HEK293 (cell line): ENCODE measurements at regions not wholly inside any gene's neighbourhood (a gene's known extent, or its start where the extent isn't known, plus 50 kb on each side); places are given as distances from the start of the nearest gene placed in this dataset.

Experiments
- CTCF ChIA-PET: fragments of 350-600 bp; formaldehyde crosslinking; extraction: SDS; loops from one replicate; lab custom pipeline; 2021; ENCODE audit warnings: antibody characterized with exemption; lab: Yijun Ruan, JAX
- POLR2A ChIA-PET: fragments of 300-600 bp; formaldehyde crosslinking; extraction: SDS; loops from one replicate; lab custom pipeline; 2020; ENCODE audit warnings: antibody characterized with exemption, inconsistent platforms; lab: Yijun Ruan, JAX
- H3K27ac ChIP-seq: fragments of 200-500 bp; sonication (Bioruptor generic); 2 replicates; pipeline ENCODE4 v1.5.1; 2014; ENCODE audit warnings: low read depth, low read length, control low read depth, inconsistent platforms; ENCODE audit errors: extremely low read depth
- H3K36me3 ChIP-seq, 2 experiments: fragments of 200-500 bp in 1 of 2; sonication (Bioruptor generic) in 1 of 2; 1 replicate in 1 of 2; 2 replicates in 1 of 2; pipeline ENCODE4 v1.5.1; 2014 to 2017; ENCODE audit warnings: inconsistent platforms in 2 of 2, low read length in 2 of 2; ENCODE audit not compliant: control insufficient read depth in 2 of 2, insufficient read depth in 1 of 2
- H3K4me1 ChIP-seq: fragments of 200-500 bp; sonication (Bioruptor generic); 2 replicates; pipeline ENCODE4 v1.5.1; 2014; ENCODE audit warnings: mild to moderate bottlenecking, low read length, inconsistent platforms; ENCODE audit not compliant: control insufficient read depth, insufficient read depth
- H3K4me3 ChIP-seq: 2 replicates; pipeline ENCODE4 v1.5.1; 2011; ENCODE audit warnings: low read depth, mild to moderate bottlenecking, control low read depth, low read length, moderate library complexity
- H3K9me3 ChIP-seq: fragments of 200-500 bp; sonication (Bioruptor generic); 2 replicates; pipeline ENCODE4 v1.5.1; 2014; ENCODE audit warnings: low read depth, low read length, inconsistent platforms; ENCODE audit not compliant: control insufficient read depth, insufficient read depth
- MYNN ChIP-seq: fragments of 450-650 bp; formaldehyde crosslinking; IDR thresholded peaks from 2 replicates; pipeline ENCODE4 v1.5.1; 2016; ENCODE audit warnings: missing biosample characterization, missing genetic modification characterization, borderline replicate concordance
- OSR2 ChIP-seq: fragments of 450-650 bp; formaldehyde crosslinking; IDR thresholded peaks from 2 replicates; pipeline ENCODE4 v1.5.1; 2016; ENCODE audit warnings: missing biosample characterization, missing genetic modification characterization
- TCF7L2 ChIP-seq: IDR thresholded peaks from 2 replicates; pipeline ENCODE4 v1.6.1; 2011; ENCODE audit warnings: low read depth, mild to moderate bottlenecking, inconsistent platforms, low read length, moderate library complexity, borderline replicate concordance
- ZNF248 ChIP-seq: fragments of 450-650 bp; formaldehyde crosslinking; IDR thresholded peaks from 2 replicates; pipeline ENCODE4 v1.5.1; 2017; ENCODE audit warnings: missing biosample characterization, missing genetic modification characterization
- ZNF266 ChIP-seq: fragments of 450-650 bp; formaldehyde crosslinking; IDR thresholded peaks from 2 replicates; pipeline ENCODE4 v1.5.1; 2016; ENCODE audit warnings: missing biosample characterization, missing genetic modification characterization, low read depth
- ZNF311 ChIP-seq: fragments of 450-650 bp; formaldehyde crosslinking; IDR thresholded peaks from 2 replicates; pipeline ENCODE4 v1.5.1; 2017; ENCODE audit warnings: missing biosample characterization, missing genetic modification characterization, borderline replicate concordance
- ZNF394 ChIP-seq: fragments of 450-650 bp; formaldehyde crosslinking; IDR thresholded peaks from 2 replicates; pipeline ENCODE4 v1.5.1; 2016; ENCODE audit warnings: missing biosample characterization, missing genetic modification characterization, mild to moderate bottlenecking, moderate library complexity, borderline replicate concordance
- ZNF560 ChIP-seq: fragments of 450-650 bp; formaldehyde crosslinking; IDR thresholded peaks from 2 replicates; pipeline ENCODE4 v1.5.1; 2017; ENCODE audit warnings: missing biosample characterization, missing genetic modification characterization, borderline replicate concordance
- ZNF585B ChIP-seq: fragments of 450-650 bp; formaldehyde crosslinking; IDR thresholded peaks from 2 replicates; pipeline ENCODE4 v1.5.1; 2016; ENCODE audit warnings: missing biosample characterization, missing genetic modification characterization
- ZNF660 ChIP-seq: fragments of 450-650 bp; IDR thresholded peaks from 2 replicates; pipeline ENCODE4 v1.5.1; 2018; ENCODE audit warnings: missing biosample characterization, mild to moderate bottlenecking, missing genetic modification characterization
- ZNF792 ChIP-seq: fragments of 450-650 bp; formaldehyde crosslinking; IDR thresholded peaks from 2 replicates; pipeline ENCODE4 v1.5.1; 2016; ENCODE audit warnings: missing biosample characterization, missing genetic modification characterization
- ZSCAN30 ChIP-seq: fragments of 450-650 bp; IDR thresholded peaks from 2 replicates; pipeline ENCODE4 v1.5.1; 2018; ENCODE audit warnings: missing biosample characterization, mild to moderate bottlenecking, missing genetic modification characterization, moderate library complexity
- TF ChIP-seq, protein P1 (sequence below): fragments of 450-650 bp; formaldehyde crosslinking; IDR thresholded peaks from 2 replicates; pipeline ENCODE4 v1.5.1; 2016; ENCODE audit warnings: missing biosample characterization, missing genetic modification characterization
- TF ChIP-seq, protein P2 (sequence below): fragments of 450-650 bp; formaldehyde crosslinking; conservative IDR thresholded peaks from 2 replicates; pipeline ENCODE4 v1.5.1; 2016; ENCODE audit warnings: low read depth, missing biosample characterization, missing genetic modification characterization
- TF ChIP-seq, protein P3 (sequence below): fragments of 450-650 bp; formaldehyde crosslinking; IDR thresholded peaks from 2 replicates; pipeline ENCODE4 v1.5.1; 2017; ENCODE audit warnings: missing biosample characterization, missing genetic modification characterization
- TF ChIP-seq, protein P4 (sequence below): fragments of 450-650 bp; formaldehyde crosslinking; IDR thresholded peaks from 2 replicates; pipeline ENCODE4 v1.5.0; 2017; ENCODE audit warnings: missing biosample characterization, missing genetic modification characterization, borderline replicate concordance
- TF ChIP-seq, protein P5 (sequence below): fragments of 450-650 bp; formaldehyde crosslinking; IDR thresholded peaks from 2 replicates; pipeline ENCODE4 v1.5.1; 2016; ENCODE audit warnings: missing biosample characterization, missing genetic modification characterization

DNA sequence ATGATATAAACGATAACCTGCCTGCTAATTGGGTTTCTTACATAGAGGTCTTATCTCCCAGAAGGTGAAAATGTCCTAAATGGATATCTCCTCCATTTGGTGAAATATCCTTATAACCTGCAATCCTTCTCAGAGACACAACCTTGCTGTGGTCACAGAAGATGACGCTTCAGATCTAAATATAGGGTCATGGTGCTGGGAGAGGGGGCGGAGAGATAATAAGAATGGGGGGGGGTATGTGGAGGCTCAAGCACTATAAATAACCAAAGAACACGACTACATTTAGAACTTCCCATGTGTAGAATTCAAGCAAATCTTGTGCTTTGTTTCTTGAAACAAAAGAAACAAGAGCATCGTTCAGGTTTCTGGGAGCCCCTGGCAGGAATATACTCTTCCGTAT is 260.6 kb upstream of the ESRRG start:
- CTCF ChIA-PET = no interaction called here
- TF ChIP-seq, protein P1, sequence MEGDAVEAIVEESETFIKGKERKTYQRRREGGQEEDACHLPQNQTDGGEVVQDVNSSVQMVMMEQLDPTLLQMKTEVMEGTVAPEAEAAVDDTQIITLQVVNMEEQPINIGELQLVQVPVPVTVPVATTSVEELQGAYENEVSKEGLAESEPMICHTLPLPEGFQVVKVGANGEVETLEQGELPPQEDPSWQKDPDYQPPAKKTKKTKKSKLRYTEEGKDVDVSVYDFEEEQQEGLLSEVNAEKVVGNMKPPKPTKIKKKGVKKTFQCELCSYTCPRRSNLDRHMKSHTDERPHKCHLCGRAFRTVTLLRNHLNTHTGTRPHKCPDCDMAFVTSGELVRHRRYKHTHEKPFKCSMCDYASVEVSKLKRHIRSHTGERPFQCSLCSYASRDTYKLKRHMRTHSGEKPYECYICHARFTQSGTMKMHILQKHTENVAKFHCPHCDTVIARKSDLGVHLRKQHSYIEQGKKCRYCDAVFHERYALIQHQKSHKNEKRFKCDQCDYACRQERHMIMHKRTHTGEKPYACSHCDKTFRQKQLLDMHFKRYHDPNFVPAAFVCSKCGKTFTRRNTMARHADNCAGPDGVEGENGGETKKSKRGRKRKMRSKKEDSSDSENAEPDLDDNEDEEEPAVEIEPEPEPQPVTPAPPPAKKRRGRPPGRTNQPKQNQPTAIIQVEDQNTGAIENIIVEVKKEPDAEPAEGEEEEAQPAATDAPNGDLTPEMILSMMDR (tag by site-specific recombination) = no peak
- no peak for TF ChIP-seq ZNF394 (tag by site-specific recombination)
- TF ChIP-seq ZNF660 (tag by site-specific recombination) = no peak
- TF ChIP-seq TCF7L2 = no peak
- no peak for TF ChIP-seq MYNN
- no peak for TF ChIP-seq ZNF311 (tag by site-specific recombination)
- no peak for TF ChIP-seq ZNF792
- no peak overlapping the region for H3K27ac ChIP-seq

DNA sequence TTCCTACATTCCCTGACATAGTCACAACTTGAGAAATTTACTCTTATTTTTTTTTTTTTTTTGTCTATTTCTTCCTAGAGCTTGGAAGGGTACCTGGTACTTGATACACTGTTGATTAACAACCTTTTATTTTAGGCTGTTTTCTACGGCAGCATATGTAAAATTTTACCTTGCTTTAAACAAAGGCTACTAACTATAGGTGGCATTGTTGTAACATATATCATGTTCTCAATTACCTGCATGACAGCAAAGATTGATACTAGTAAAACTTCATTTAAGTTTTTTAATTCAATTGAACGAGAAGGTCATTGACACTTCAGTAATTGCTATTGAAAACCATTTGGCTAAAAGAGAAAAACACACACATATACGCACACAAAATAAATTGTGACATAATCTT is 238.3 kb upstream of the ESRRG start:
- POLR2A ChIA-PET = no interaction called here
- CTCF ChIA-PET = no interaction called here
- no peaks in the 10 kb centered on the region for H3K4me1 ChIP-seq
- TF ChIP-seq, protein P2, sequence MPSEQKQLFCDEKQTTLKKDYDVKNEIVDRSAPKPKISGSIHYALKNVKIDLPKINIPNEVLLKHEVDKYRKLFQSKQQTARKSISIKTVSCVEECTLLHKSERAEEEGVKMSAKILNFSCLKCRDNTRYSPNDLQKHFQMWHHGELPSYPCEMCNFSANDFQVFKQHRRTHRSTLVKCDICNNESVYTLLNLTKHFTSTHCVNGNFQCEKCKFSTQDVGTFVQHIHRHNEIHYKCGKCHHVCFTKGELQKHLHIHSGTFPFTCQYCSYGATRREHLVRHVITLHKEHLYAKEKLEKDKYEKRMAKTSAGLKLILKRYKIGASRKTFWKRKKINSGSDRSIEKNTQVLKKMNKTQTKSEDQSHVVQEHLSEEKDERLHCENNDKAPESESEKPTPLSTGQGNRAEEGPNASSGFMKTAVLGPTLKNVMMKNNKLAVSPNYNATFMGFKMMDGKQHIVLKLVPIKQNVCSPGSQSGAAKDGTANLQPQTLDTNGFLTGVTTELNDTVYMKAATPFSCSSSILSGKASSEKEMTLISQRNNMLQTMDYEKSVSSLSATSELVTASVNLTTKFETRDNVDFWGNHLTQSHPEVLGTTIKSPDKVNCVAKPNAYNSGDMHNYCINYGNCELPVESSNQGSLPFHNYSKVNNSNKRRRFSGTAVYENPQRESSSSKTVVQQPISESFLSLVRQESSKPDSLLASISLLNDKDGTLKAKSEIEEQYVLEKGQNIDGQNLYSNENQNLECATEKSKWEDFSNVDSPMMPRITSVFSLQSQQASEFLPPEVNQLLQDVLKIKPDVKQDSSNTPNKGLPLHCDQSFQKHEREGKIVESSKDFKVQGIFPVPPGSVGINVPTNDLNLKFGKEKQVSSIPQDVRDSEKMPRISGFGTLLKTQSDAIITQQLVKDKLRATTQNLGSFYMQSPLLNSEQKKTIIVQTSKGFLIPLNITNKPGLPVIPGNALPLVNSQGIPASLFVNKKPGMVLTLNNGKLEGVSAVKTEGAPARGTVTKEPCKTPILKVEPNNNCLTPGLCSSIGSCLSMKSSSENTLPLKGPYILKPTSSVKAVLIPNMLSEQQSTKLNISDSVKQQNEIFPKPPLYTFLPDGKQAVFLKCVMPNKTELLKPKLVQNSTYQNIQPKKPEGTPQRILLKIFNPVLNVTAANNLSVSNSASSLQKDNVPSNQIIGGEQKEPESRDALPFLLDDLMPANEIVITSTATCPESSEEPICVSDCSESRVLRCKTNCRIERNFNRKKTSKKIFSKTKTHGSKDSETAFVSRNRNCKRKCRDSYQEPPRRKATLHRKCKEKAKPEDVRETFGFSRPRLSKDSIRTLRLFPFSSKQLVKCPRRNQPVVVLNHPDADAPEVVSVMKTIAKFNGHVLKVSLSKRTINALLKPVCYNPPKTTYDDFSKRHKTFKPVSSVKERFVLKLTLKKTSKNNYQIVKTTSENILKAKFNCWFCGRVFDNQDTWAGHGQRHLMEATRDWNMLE (tag by site-specific recombination) = no peak
- TF ChIP-seq ZNF266 (tag by site-specific recombination) (no peak), ZNF585B (no peak), ZNF560 (no peak)
- TF ChIP-seq, all 188 proteins: peak for 0
- Histone ChIP-seq H3K4me3 (no peak overlapping the region), H3K27ac (no peak overlapping the region), H3K9me3 (no peaks in the 10 kb centered on the region), H3K36me3 (no peaks in the 10 kb centered on the region)

More for the DNA sequence above, 260.6 kb upstream of the ESRRG start:
- Histone ChIP-seq H3K9me3 (no peaks in the 10 kb centered on the region), H3K36me3 (no peaks in the 10 kb centered on the region), H3K4me1 (no peaks in the 10 kb centered on the region), H3K4me3 (no peak overlapping the region)
- POLR2A ChIA-PET = no interaction called here

DNA sequence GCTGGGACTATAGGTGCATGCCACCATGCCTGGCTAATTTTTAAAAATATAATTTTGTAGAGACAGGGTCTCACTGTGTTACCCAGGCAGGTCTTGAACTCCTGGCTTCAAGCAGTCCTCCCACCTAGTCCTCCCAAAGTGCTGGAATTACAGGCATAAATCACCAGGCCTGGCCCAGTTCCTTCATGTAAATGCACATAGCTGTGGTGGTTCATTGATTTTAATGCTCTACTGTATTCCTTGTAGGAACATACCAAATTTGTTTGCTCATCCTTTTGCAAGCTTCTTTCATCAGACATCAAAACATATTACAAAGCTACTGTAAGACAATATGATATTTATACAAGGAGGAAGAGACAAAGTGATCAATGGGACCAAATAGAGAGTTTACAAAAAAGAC is 237.5 kb upstream of the ESRRG start:
- CTCF ChIA-PET = interaction anchor here (0.7 kb wide), 1 partner anchor 34 kb away, joined by 3 read pairs; no protein-coding TSS in a partner anchor
- Histone ChIP-seq H3K4me3 (no peak overlapping the region), H3K36me3 (no peaks in the 10 kb centered on the region), H3K9me3 (no peaks in the 10 kb centered on the region), H3K4me1 (no peaks in the 10 kb centered on the region), H3K27ac (no peak overlapping the region)
- POLR2A ChIA-PET = no interaction called here
- no peak for TF ChIP-seq ZSCAN30
- TF ChIP-seq, protein P3, sequence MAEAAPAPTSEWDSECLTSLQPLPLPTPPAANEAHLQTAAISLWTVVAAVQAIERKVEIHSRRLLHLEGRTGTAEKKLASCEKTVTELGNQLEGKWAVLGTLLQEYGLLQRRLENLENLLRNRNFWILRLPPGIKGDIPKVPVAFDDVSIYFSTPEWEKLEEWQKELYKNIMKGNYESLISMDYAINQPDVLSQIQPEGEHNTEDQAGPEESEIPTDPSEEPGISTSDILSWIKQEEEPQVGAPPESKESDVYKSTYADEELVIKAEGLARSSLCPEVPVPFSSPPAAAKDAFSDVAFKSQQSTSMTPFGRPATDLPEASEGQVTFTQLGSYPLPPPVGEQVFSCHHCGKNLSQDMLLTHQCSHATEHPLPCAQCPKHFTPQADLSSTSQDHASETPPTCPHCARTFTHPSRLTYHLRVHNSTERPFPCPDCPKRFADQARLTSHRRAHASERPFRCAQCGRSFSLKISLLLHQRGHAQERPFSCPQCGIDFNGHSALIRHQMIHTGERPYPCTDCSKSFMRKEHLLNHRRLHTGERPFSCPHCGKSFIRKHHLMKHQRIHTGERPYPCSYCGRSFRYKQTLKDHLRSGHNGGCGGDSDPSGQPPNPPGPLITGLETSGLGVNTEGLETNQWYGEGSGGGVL (tag by site-specific recombination) = no peak
- TF ChIP-seq, protein P4, sequence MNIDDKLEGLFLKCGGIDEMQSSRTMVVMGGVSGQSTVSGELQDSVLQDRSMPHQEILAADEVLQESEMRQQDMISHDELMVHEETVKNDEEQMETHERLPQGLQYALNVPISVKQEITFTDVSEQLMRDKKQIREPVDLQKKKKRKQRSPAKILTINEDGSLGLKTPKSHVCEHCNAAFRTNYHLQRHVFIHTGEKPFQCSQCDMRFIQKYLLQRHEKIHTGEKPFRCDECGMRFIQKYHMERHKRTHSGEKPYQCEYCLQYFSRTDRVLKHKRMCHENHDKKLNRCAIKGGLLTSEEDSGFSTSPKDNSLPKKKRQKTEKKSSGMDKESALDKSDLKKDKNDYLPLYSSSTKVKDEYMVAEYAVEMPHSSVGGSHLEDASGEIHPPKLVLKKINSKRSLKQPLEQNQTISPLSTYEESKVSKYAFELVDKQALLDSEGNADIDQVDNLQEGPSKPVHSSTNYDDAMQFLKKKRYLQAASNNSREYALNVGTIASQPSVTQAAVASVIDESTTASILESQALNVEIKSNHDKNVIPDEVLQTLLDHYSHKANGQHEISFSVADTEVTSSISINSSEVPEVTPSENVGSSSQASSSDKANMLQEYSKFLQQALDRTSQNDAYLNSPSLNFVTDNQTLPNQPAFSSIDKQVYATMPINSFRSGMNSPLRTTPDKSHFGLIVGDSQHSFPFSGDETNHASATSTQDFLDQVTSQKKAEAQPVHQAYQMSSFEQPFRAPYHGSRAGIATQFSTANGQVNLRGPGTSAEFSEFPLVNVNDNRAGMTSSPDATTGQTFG (tag by site-specific recombination) = no peak
- no peak for TF ChIP-seq OSR2 (tag by site-specific recombination)
- TF ChIP-seq ZNF248 (tag by site-specific recombination) = no peak
- TF ChIP-seq, protein P5, sequence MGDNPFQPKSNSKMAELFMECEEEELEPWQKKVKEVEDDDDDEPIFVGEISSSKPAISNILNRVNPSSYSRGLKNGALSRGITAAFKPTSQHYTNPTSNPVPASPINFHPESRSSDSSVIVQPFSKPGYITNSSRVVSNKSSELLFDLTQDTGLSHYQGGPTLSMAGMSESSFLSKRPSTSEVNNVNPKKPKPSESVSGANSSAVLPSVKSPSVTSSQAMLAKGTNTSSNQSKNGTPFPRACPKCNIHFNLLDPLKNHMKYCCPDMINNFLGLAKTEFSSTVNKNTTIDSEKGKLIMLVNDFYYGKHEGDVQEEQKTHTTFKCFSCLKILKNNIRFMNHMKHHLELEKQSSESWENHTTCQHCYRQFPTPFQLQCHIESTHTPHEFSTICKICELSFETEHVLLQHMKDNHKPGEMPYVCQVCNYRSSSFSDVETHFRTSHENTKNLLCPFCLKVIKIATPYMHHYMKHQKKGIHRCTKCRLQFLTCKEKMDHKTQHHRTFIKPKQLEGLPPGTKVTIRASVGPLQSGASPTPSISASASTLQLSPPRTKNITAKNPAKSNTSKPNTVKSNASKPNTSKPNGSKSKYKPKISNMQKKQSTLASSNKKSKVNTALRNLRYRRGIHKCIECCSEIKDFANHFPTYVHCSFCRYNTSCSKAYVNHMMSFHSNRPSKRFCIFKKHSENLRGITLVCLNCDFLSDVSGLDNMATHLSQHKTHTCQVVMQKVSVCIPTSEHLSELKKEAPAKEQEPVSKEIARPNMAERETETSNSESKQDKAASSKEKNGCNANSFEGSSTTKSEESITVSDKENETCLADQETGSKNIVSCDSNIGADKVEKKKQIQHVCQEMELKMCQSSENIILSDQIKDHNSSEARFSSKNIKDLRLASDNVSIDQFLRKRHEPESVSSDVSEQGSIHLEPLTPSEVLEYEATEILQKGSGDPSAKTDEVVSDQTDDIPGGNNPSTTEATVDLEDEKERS (tag by site-specific recombination) = no peak
